ENCODE measurements at regions not wholly inside any gene's neighbourhood (a gene's known extent, or its start where the extent isn't known, plus 50 kb on each side); places are given as distances from the start of the nearest gene placed in this dataset.

GRCh38 chr2:8170552-8171327, 511.1 kb upstream of the ID2 start (continued):
- TF ChIP-seq SP2 (tag by site-specific recombination; IDR thresholded peaks at IDR 0.05) = no peak

GRCh38 chr2:8171608-8172007, 510.2 kb upstream of the ID2 start:
- Histone ChIP-seq H3K4me3 (ENCODE audit: low read depth, low read length) (no peak overlapping the region), H3K4me1 (ENCODE audit: control insufficient read depth, insufficient read depth, low read length) (no peaks in the 10 kb centered on the region), H3K9me3 (ENCODE audit: control insufficient read depth, insufficient read depth, low read depth, low read length) (no peaks in the 10 kb centered on the region), H3K36me3 (ENCODE audit: control insufficient read depth in 2 of 2, insufficient read depth in 1 of 2, low read length in 2 of 2) (no peaks in the 10 kb centered on the region), H3K27ac (ENCODE audit: extremely low read depth, low read depth, low read length) (no peak overlapping the region)
- CTCF ChIA-PET = interaction anchor here (0.6 kb wide), 1 partner anchor 24 kb away, joined by 7 read pairs; no protein-coding TSS in a partner anchor
- POLR2A ChIA-PET = no interaction called here
- TF ChIP-seq KLF17 (tag by site-specific recombination; IDR thresholded peaks at IDR 0.05) (no peak), ZFP41 (tag by site-specific recombination; IDR thresholded peaks at IDR 0.05; ENCODE audit: borderline replicate concordance) (no peak), ZNF10 (tag by site-specific recombination; IDR thresholded peaks at IDR 0.05) (no peak), ZNF148 (tag by site-specific recombination; IDR thresholded peaks at IDR 0.05; ENCODE audit: borderline replicate concordance) (no peak), BCL11A (tag by site-specific recombination; IDR thresholded peaks at IDR 0.05; ENCODE audit: low read depth) (no peak), INSM2 (tag by site-specific recombination; IDR thresholded peaks at IDR 0.05) (no peak)

- Histone ChIP-seq H3K4me1 (ENCODE audit: control insufficient read depth, insufficient read depth, low read length) (no peaks in the 10 kb centered on the region), H3K4me3 (ENCODE audit: low read depth, low read length) (no peak overlapping the region), H3K9me3 (ENCODE audit: control insufficient read depth, insufficient read depth, low read depth, low read length) (no peaks in the 10 kb centered on the region), H3K27ac (ENCODE audit: extremely low read depth, low read depth, low read length) (no peak overlapping the region), H3K36me3 (ENCODE audit: control insufficient read depth in 2 of 2, insufficient read depth in 1 of 2, low read length in 2 of 2) (no peaks in the 10 kb centered on the region)
- CTCF ChIA-PET = interaction anchor here (0.6 kb wide), 1 partner anchor 1075 kb away, joined by 4 read pairs; no protein-coding TSS in a partner anchor
- POLR2A ChIA-PET = no interaction called here
- no peak for TF ChIP-seq ZNF530 (tag by site-specific recombination; IDR thresholded peaks at IDR 0.05; ENCODE audit: low read depth)
- TF ChIP-seq ZNF580 (tag by site-specific recombination; IDR thresholded peaks at IDR 0.05) = no peak
- TF ChIP-seq TCF7L2 (IDR thresholded peaks at IDR 0.05; ENCODE audit: borderline replicate concordance, low read depth, low read length) = no peak
- no peak for TF ChIP-seq WT1 (tag by site-specific recombination; IDR thresholded peaks at IDR 0.05)
- no peak for TF ChIP-seq ZNF48 (tag by site-specific recombination; IDR thresholded peaks at IDR 0.05)
- TF ChIP-seq KLF8 (tag by site-specific recombination; IDR thresholded peaks at IDR 0.05) = no peak
- no peak for TF ChIP-seq ZNF518A (tag by site-specific recombination; conservative IDR thresholded peaks at IDR 0.05; ENCODE audit: low read depth)
- TF ChIP-seq ZNF501 (tag by site-specific recombination; IDR thresholded peaks at IDR 0.05) = no peak
- TF ChIP-seq ZFHX2 (tag by site-specific recombination; conservative IDR thresholded peaks at IDR 0.05) = no peak
These were observed 509.2 kb upstream of the ID2 start for GRCh38 chr2:8172661-8173060.
